AML-193 (cell line): ENCODE measurements at regions not wholly inside any gene's neighbourhood (a gene's known extent, or its start where the extent isn't known, plus 50 kb on each side); places are given as distances from the start of the nearest gene placed in this dataset.

Experiments used
- DNase-seq, 2 experiments: peaks; one replicate each; lab custom pipeline; 2025; lab: John Stamatoyannopoulos, UW

DNA sequence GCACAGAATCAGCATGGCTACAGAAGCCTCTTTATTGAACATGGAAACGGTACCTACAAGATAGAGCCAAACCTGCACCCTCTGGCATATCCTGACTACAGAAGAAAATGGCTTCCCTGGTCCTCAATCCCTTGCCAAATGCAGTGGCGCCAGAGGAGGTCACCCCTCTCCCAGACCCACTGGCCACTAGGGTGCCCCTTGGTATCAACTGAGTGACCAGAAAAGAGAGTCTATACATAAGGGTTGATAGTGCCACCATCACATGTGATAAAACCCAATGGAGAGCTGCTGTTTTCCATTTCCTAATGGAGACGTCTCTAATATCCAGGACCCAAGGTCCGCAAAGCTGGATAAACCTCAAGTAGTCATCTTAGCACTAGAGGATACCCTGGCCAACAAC lies 52.7 kb upstream of the ALK start:
- DNase-seq: no peak

GRCh38 chr2:29977284-29977683 lies 55.9 kb upstream of the ALK start:
- DNase-seq: no peak

GRCh38 chr2:29981402-29981801 lies 60.0 kb upstream of the ALK start:
- no peak for DNase-seq

DNA sequence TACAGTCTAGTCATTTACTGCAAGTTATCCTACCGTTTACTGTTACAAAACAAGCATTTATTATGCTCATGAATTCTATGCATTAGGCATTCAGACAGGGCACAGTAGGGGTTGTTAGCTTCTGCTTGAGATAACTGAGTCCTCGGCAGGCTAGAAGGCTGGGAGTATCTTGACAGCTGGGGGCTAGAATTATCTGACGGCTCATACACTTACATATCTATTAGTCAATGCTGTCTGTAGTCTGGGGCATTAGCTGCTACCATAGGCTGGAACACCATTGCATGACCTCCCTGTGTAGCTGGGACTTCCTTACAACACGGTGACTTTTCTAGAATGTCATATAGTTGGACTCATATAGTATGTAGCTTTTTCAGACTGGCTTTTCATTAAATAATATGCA lies 61.9 kb upstream of the ALK start:
- no peak for DNase-seq

DNA sequence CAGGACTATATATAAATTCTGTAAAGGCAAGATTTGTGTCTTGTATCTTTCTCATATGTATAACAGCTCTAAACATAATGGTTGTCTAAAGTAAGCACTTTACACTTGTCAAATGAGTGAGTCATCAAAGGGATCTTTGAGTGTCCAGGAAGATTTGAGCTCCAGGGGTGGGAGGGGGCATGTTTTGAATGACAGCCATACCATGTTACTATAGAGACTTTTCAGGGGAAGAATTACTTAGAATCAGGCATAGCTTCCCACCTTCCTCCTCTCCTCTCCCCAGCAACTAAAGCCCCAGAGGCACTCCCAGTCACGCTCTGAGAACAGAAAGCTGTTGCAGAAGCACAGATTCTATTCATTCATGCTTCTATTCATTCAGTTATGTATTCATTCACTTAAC lies 65.8 kb upstream of the ALK start:
- DNase-seq: no peak

- DNase-seq: no peak
Observed at GRCh38 chr2:29990129-29990528, 68.7 kb upstream of the ALK start.

- DNase-seq: no peak
Observed at GRCh38 chr2:29991086-29991485, 69.7 kb upstream of the ALK start.

- DNase-seq: no peak
Observed at GRCh38 chr2:29995241-29995640, 73.9 kb upstream of the ALK start.

- DNase-seq: no peak
Observed at GRCh38 chr2:30003128-30003527, 81.7 kb upstream of the ALK start.

GRCh38 chr2:30022444-30023071 lies 101.2 kb upstream of the ALK start:
- no peak for DNase-seq

- no peak for DNase-seq
Observed at GRCh38 chr2:30024281-30024680, 102.9 kb upstream of the ALK start.

GRCh38 chr2:30026091-30027055 lies 105.0 kb upstream of the ALK start:
- no peak for DNase-seq

DNA sequence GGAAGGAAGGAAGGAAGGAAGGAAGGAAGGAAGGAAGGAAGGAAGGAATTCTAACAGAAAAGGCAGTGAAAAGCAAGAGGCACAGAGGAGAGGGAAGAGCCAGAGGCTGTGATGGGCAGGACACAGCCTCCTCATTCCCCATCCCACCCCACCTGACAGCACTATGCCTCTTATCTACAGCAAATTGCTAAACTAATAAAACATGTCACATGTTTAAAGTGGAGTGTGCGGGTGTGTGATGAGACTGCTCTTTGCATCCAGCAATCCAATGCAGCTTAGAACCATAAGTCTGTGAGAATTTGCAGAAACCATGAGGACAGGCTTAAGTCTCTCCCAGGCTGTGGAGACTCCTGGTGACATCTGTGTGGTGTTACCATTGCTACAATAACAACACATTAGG lies 108.4 kb upstream of the ALK start:
- DNase-seq: no peak

- DNase-seq: no peak
Observed at GRCh38 chr2:30030361-30030760, 109.0 kb upstream of the ALK start.

DNA sequence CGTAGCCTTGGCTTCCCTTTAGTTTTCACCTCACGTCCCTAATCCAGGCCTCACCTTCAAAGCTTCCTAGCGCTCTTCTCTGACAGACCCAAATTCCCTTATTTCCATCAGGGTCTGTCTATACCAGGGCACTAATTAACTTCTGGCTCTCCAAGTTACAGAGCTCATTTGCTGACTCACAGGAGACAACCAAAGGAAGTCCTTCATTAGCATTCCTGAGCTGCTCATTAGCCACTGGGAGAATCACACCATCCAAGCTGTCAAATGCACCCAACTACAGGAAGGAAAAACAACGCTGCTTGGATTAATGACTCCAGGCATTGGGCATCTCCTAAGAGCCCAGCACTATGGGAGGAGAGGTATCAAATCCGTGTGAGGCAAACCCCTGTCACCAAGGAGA lies 109.8 kb upstream of the ALK start:
- no peak for DNase-seq

DNA sequence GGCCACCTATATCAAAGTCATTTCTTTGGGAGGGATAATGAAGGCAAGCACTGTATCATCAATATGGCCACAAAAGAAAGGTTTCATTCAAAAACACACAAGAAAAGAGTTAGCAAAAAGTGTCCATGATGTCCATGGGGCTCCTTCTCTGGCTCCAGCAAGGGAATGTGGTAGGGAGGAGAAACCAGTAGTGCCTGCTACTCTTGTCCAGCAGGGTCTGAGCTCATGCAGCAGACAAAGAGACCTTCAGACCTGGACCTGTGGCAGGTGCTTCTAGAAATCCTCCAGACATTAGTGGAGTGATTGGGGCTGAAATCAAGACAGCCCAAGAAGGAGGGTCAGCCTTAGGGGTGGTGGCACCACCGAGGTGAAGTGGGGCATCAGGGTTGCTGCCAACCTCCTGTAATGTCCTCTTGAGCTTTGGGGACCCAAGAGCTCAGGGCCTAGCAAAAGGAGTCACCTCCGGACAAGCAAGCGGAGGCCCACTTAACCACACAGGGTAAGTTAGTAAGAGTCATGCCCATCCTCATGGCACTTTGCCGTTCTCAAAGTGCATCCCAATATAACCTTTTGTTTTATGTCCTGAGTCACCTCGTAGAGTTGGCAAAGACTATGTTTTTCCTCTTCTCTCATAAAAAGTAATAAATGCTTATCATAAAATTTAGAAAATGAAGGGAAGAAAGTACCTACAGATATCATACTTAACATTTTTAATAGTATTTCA lies 112.6 kb upstream of the YPEL5 start:
- DNase-seq: no peak

DNA sequence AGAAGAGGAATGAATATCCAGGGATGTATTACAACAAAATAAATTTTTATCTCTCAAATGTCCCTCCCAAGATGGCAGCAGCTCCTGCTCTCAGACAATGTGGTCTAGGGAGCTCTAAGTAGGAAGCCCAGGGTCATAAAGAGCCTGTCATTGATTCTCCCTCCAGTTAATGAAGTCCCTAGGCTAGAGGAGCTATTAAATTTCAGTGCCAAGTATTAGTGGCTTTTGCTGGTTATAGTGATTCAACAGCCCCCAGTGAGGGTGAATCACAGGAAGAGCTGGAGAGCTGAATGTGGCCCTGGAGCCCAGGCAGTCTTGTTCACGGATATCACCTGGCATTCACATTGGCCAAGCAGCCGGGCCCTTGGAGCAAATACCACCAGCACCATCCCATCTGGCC lies 109.8 kb upstream of the YPEL5 start:
- no peak for DNase-seq

GRCh38 chr2:30038419-30038818 lies 108.4 kb upstream of the YPEL5 start:
- DNase-seq: no peak

DNA sequence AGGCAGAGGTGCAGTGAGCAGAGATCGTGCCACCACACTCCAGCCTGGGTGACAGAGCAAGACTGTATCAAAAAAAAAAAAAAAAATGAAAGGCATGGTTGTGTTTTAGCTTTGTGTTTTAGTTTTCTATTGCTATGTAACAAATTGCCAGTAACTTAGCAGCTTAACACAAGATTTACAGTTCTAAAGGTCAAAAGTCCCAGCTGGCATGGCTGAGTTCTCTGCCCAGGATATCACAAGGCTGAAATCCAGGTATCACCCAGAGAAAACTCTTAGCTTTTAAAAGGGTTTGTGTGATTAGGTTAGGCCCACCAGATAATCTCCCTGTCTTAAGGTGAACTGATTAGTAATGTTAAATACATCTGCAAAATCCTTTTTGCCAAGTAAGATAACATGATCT lies 107.7 kb upstream of the YPEL5 start:
- no peak for DNase-seq

GRCh38 chr2:30040147-30040546 lies 106.7 kb upstream of the YPEL5 start:
- no peak for DNase-seq

DNA sequence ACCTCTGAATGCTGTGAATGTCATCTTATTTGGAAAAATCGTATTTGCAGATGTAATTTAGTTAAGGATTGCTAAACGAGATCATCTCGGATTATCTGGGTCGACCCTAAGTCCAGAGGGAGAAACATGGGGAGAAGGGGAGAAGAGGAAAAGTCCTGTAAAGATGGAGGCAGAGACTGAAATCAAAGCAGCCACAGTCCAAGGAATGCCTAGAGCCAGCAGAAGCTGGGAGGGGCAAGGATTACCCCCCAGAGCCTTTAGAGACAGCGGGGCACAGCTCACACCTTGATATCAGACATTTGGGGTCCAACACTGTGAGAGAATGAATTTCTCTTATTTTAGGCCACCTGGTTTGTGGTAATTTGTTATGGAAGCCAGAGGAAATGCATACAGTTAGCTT lies 104.9 kb upstream of the YPEL5 start:
- DNase-seq: no peak

- no peak for DNase-seq
Observed at GRCh38 chr2:30046396-30046795, 100.4 kb upstream of the YPEL5 start.

DNA sequence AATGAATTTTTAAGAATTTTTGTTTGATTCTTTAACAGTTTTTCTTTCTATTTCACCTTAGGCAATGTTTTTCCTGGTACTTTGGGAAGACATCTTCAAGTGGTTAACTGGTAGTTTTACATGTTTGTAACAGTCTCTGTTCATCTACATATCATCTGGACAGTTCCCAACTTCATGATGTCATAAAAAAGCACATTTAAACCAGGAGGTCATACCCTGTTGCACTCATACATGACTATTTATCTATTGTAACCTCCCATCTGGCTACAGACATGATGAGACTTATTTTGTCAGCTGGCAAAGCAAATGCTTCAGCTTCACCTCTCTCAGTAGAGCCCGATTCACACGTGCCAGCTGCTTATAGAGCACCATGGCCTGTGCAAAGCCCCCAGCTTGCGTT lies 99.8 kb upstream of the YPEL5 start:
- DNase-seq: no peak
